CD14-positive monocyte (primary cell): ENCODE measurements at regions not wholly inside any gene's neighbourhood (a gene's known extent, or its start where the extent isn't known, plus 50 kb on each side); places are given as distances from the start of the nearest gene placed in this dataset.

Source experiments
- DNase-seq, 3 donors: peaks; one replicate each; pipeline ENCODE4 v3.0.0-alpha.2; 2011 to 2022
- H2AFZ ChIP-seq: 2 replicates; pipeline ENCODE4 v1.6.0; 2012; ENCODE audit warnings: mild to moderate bottlenecking, low read depth, low read length, inconsistent platforms; ENCODE audit not compliant: insufficient read depth, poor library complexity, severe bottlenecking
- H3K27ac ChIP-seq, 2 donors: 1 replicate in 1 of 2; 2 replicates in 1 of 2; pipeline ENCODE4 v1.5.1; 2012 to 2013; ENCODE audit warnings: low read length in 2 of 2, control low read depth in 1 of 2, inconsistent platforms in 1 of 2, low read depth in 1 of 2, mild to moderate bottlenecking in 1 of 2
- H3K27me3 ChIP-seq, 2 donors: one replicate each; pipeline versions ENCODE4 v1.6.0 to v1.6.1; 2011 to 2013; ENCODE audit warnings: low read length in 2 of 2; ENCODE audit not compliant: control insufficient read depth in 2 of 2, insufficient read depth in 2 of 2
- H3K36me3 ChIP-seq, 2 donors: replicated peaks in 1 of 2; 1 replicate in 1 of 2; 2 replicates in 1 of 2; pipeline versions ENCODE4 v1.5.1 to v1.6.1; 2012 to 2013; ENCODE audit warnings: low read length in 2 of 2, control low read depth in 1 of 2, inconsistent platforms in 1 of 2, mild to moderate bottlenecking in 1 of 2; ENCODE audit not compliant: insufficient read depth in 2 of 2, control insufficient read depth in 1 of 2
- H3K4me1 ChIP-seq, 2 donors: 1 replicate in 1 of 2; 2 replicates in 1 of 2; pipeline versions ENCODE4 v1.5.1 to v1.6.1; 2012 to 2013; ENCODE audit warnings: low read length in 2 of 2, control low read depth in 1 of 2, inconsistent platforms in 1 of 2, mild to moderate bottlenecking in 1 of 2, moderate library complexity in 1 of 2; ENCODE audit not compliant: insufficient read depth in 2 of 2, control insufficient read depth in 1 of 2
- H3K4me2 ChIP-seq: replicated peaks from 2 replicates; pipeline ENCODE3; 2012; ENCODE audit warnings: low read length, moderate library complexity, mild to moderate bottlenecking; ENCODE audit not compliant: poor library complexity, severe bottlenecking; ENCODE audit errors: extremely low read depth
- H3K4me3 ChIP-seq, 3 experiments: fragments of 200-600 bp in 1 of 3; sonication (generic) in 1 of 3; replicated peaks in 1 of 3; 1 replicate in 2 of 3; 2 replicates in 1 of 3; pipeline ENCODE4 v1.5.1; 2011 to 2013; ENCODE audit warnings: low read length in 3 of 3, mild to moderate bottlenecking in 3 of 3, control low read depth in 2 of 3, low read depth in 2 of 3, inconsistent platforms in 1 of 3, moderate library complexity in 1 of 3
- H3K79me2 ChIP-seq: 2 replicates; pipeline ENCODE4 v1.6.0; 2012; ENCODE audit warnings: mild to moderate bottlenecking, control low read depth, inconsistent platforms, low read length, moderate library complexity; ENCODE audit not compliant: insufficient read depth
- H3K9ac ChIP-seq: 2 replicates; pipeline ENCODE4 v1.6.0; 2017; ENCODE audit warnings: low read length, mild to moderate bottlenecking; ENCODE audit not compliant: insufficient read depth, poor library complexity, severe bottlenecking
- H3K9me3 ChIP-seq, 2 donors: replicated peaks in 1 of 2; 1 replicate in 1 of 2; 2 replicates in 1 of 2; pipeline versions ENCODE4 v1.5.1 to v1.6.1; 2012 to 2013; ENCODE audit warnings: low read length in 2 of 2, control low read depth in 1 of 2; ENCODE audit not compliant: control insufficient read depth in 1 of 2, insufficient read depth in 1 of 2
- H4K20me1 ChIP-seq: 2 replicates; pipeline ENCODE4 v1.6.0; 2012; ENCODE audit warnings: mild to moderate bottlenecking, low read length, control low read depth, moderate library complexity; ENCODE audit not compliant: insufficient read depth
- H3K27ac Mint-ChIP-seq, 7 donors: one replicate each; pipeline ENCODE4 v1.8.0; 2020; ENCODE audit warnings: mild to moderate bottlenecking in 7 of 7, mixed read lengths in 7 of 7, moderate library complexity in 6 of 7, inconsistent platforms in 2 of 7
- H3K27me3 Mint-ChIP-seq, 3 donors: one replicate each; pipeline ENCODE4 v1.8.0; 2021 to 2022; ENCODE audit warnings: low read depth in 3 of 3, mild to moderate bottlenecking in 3 of 3, mixed read lengths in 3 of 3, moderate library complexity in 3 of 3, inconsistent platforms in 1 of 3
- H3K36me3 Mint-ChIP-seq, 2 donors: one replicate each; pipeline ENCODE4 v1.8.0; 2020; ENCODE audit warnings: mixed read lengths in 2 of 2, inconsistent platforms in 1 of 2, mild to moderate bottlenecking in 1 of 2
- H3K4me1 Mint-ChIP-seq: one replicate; pipeline ENCODE4 v1.8.0; 2020; ENCODE audit warnings: mild to moderate bottlenecking, mixed read lengths
- H3K4me3 Mint-ChIP-seq, 2 donors: one replicate each; pipeline ENCODE4 v1.8.0; 2020; ENCODE audit warnings: mild to moderate bottlenecking in 2 of 2, mixed read lengths in 2 of 2, moderate library complexity in 1 of 2
- H3K9me3 Mint-ChIP-seq, 7 donors: one replicate each; pipeline ENCODE4 v1.8.0; 2020 to 2022; ENCODE audit warnings: mixed read lengths in 7 of 7, mild to moderate bottlenecking in 6 of 7, moderate library complexity in 6 of 7, inconsistent platforms in 2 of 7
- CTCF ChIP-seq: fragments of 200-600 bp; IDR thresholded peaks from one replicate; pipeline ENCODE4 v1.8.0; 2022; ENCODE audit warnings: antibody characterized with exemption, mild to moderate bottlenecking
- WGBS: methylation state at CpG from one replicate; pipeline ENCODE4 v1.1.5; 2013; ENCODE audit warnings: missing lambda C conversion rate; ENCODE audit not compliant: insufficient coverage; 5-methylcytosine and 5-hydroxymethylcytosine counted together
- intact Hi-C, 2 donors: fragments of 100-400 bp; cut with micrococcal nuclease; formaldehyde crosslinking; loops; one replicate each; pipeline versions ENCODE4 v1.15.0 to v1.15.1; 2023

GRCh38 chr20:56843817-56844216 is 214.7 kb downstream of the TFAP2C start:
- Histone ChIP-seq H3K4me3 (no peak overlapping the region), H3K79me2 (no peaks in the 10 kb centered on the region), H3K27ac (no peak overlapping the region), H3K9ac (no peak overlapping the region), H3K36me3 (no peaks in the 10 kb centered on the region), H3K4me1 (no peaks in the 10 kb centered on the region), H3K27me3 (no peaks in the 10 kb centered on the region), H2AFZ (no peak overlapping the region), H3K4me2 (no peak overlapping the region), H4K20me1 (no peaks in the 10 kb centered on the region), H3K9me3 (no peaks in the 10 kb centered on the region)
- no peak overlapping the region for H3K4me3 Mint-ChIP-seq
- WGBS = 69% methylated on average over 2 of the region's 4 CpGs
- H3K27ac Mint-ChIP-seq = no peak overlapping the region
- no peaks in the 10 kb centered on the region for H3K36me3 Mint-ChIP-seq
- intact Hi-C loops = no loop called here
- DNase-seq = no peak
- peaks cover 1 to 8% (median 7%) of the 10 kb centered on the region in 3 donors for H3K27me3 Mint-ChIP-seq
- TF ChIP-seq CTCF = no peak
- H3K4me1 Mint-ChIP-seq = no peaks in the 10 kb centered on the region
- H3K9me3 Mint-ChIP-seq = peaks cover 0 to 8% (median 2%) of the 10 kb centered on the region in 7 donors

DNA sequence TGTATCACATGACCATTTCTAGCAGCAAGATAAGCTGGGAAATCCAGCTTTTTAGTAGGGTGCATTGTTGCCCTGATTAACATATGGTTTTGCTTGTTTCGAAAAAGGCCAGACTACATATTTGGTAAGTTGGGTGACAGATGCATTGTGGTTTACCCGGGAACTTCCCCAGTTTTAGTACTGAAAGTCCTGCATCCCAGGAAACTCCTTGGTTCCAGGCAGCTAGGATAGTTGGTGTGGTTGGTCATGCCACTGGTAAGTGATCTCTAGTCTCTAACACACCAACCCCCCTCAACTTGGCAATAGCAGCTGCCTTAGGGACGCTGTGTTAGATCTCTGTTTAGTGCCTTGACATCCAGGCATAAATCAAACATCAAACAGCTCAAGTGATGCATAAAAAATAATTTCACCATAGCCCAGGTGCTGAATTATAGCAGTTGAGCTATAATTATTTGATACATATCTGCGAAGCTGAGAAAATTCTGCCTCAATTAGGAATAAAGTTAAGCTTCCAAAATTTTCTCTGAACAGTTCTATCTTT is 216.5 kb downstream of the TFAP2C start:
- Histone ChIP-seq H3K27ac (no peak overlapping the region), H4K20me1 (no peaks in the 10 kb centered on the region), H3K79me2 (no peaks in the 10 kb centered on the region), H3K9ac (no peak overlapping the region), H3K4me2 (no peak overlapping the region), H3K9me3 (no peaks in the 10 kb centered on the region), H2AFZ (no peak overlapping the region), H3K4me1 (no peaks in the 10 kb centered on the region), H3K4me3 (no peak overlapping the region), H3K27me3 (no peaks in the 10 kb centered on the region), H3K36me3 (no peaks in the 10 kb centered on the region)
- H3K27ac Mint-ChIP-seq = no peak overlapping the region
- H3K27me3 Mint-ChIP-seq = peaks cover 1 to 12% (median 8%) of the 10 kb centered on the region in 3 donors
- no peak for TF ChIP-seq CTCF
- WGBS = 75% methylated on average over 1 of the region's 4 CpGs
- DNase-seq = no peak
- H3K9me3 Mint-ChIP-seq = peaks cover 0 to 7% (median 2%) of the 10 kb centered on the region in 7 donors
- no peak overlapping the region for H3K4me3 Mint-ChIP-seq
- no peaks in the 10 kb centered on the region for H3K36me3 Mint-ChIP-seq
- no peaks in the 10 kb centered on the region for H3K4me1 Mint-ChIP-seq
- intact Hi-C loops = no loop called here
